ENCODE measurements at regions not wholly inside any gene's neighbourhood (a gene's known extent, or its start where the extent isn't known, plus 50 kb on each side); places are given as distances from the start of the nearest gene placed in this dataset.
"Not testable (repeated sequence)": the region's sequence is repeated elsewhere in the genome, so short reads cannot be mapped to it uniquely, and the experiment has no call there.

GRCh38 chr1:177410179-177410766, 239.5 kb downstream of the BRINP2 start:
- DNase-seq (ENCODE audit: low read depth), result no peak
- no peak for TF ChIP-seq CTCF (IDR thresholded peaks at IDR 0.05; ENCODE audit: insufficient read depth, low read length)

GRCh38 chr1:177406323-177406722, 235.6 kb downstream of the BRINP2 start:
- DNase-seq (ENCODE audit: low read depth); H3K4me3 ChIP-seq (ENCODE audit: low read depth, low read length): not testable (repeated sequence)

More at GRCh38 chr1:177410179-177410766, 239.5 kb downstream of the BRINP2 start:
- H3K4me3 ChIP-seq (ENCODE audit: low read depth, low read length), result no peak overlapping the region

GRCh38 chr1:177392336-177392735, 221.6 kb downstream of the BRINP2 start:
- no peak overlapping the region for H3K4me3 ChIP-seq (ENCODE audit: low read depth, low read length)
- DNase-seq (ENCODE audit: low read depth), result no peak
- TF ChIP-seq CTCF (IDR thresholded peaks at IDR 0.05; ENCODE audit: insufficient read depth, low read length), result no peak

GRCh38 chr1:177385760-177386698, 215.3 kb downstream of the BRINP2 start:
- no peak overlapping the region for H3K4me3 ChIP-seq (ENCODE audit: low read depth, low read length)
- DNase-seq (ENCODE audit: low read depth), result no peak
- TF ChIP-seq CTCF (IDR thresholded peaks at IDR 0.05; ENCODE audit: insufficient read depth, low read length), result no peak

- TF ChIP-seq CTCF (IDR thresholded peaks at IDR 0.05; ENCODE audit: insufficient read depth, low read length), result no peak
- no peak overlapping the region for H3K4me3 ChIP-seq (ENCODE audit: low read depth, low read length)
- DNase-seq (ENCODE audit: low read depth), result peak; percentile 40
Observed at GRCh38 chr1:177384461-177384860, 213.7 kb downstream of the BRINP2 start.

- H3K4me3 ChIP-seq (ENCODE audit: low read depth, low read length), result no peak overlapping the region
- peak; percentile 3 for DNase-seq (ENCODE audit: low read depth)
- TF ChIP-seq CTCF (IDR thresholded peaks at IDR 0.05; ENCODE audit: insufficient read depth, low read length), result no peak
Observed at GRCh38 chr1:177383715-177384114, 213.0 kb downstream of the BRINP2 start.

- DNase-seq (ENCODE audit: low read depth), result no peak
- no peak overlapping the region for H3K4me3 ChIP-seq (ENCODE audit: low read depth, low read length)
- TF ChIP-seq CTCF (IDR thresholded peaks at IDR 0.05; ENCODE audit: insufficient read depth, low read length), result no peak
Observed at GRCh38 chr1:177377866-177378265, 207.1 kb downstream of the BRINP2 start.

Data from fibroblast of the aortic adventitia (primary cell).